ENCODE measurements at regions not wholly inside any gene's neighbourhood (a gene's known extent, or its start where the extent isn't known, plus 50 kb on each side); places are given as distances from the start of the nearest gene placed in this dataset.

DNA sequence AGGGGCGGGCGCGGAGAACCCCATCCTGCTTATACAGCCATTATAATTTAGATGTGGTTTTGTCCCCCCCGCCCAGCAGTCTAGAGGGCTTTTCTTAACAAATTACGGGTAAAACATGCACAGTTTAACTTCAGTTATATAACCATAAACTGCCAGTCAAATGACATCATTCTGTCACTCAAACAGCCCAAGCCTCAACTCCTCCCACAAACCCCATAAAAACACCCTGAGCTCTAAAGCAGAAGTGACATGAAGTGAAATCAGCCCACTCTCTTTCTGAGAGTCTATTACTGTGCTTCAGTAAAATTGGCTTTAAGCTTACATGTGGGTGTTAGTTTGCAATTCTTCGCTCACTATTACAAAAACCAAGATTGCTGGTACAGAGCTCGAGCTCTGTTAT lies 705.1 kb upstream of the GCFC2 start:
- no peak for TF ChIP-seq EZH2 (IDR thresholded peaks at IDR 0.05; ENCODE audit: low read length, missing control alignments)
- TF ChIP-seq, protein P1, sequence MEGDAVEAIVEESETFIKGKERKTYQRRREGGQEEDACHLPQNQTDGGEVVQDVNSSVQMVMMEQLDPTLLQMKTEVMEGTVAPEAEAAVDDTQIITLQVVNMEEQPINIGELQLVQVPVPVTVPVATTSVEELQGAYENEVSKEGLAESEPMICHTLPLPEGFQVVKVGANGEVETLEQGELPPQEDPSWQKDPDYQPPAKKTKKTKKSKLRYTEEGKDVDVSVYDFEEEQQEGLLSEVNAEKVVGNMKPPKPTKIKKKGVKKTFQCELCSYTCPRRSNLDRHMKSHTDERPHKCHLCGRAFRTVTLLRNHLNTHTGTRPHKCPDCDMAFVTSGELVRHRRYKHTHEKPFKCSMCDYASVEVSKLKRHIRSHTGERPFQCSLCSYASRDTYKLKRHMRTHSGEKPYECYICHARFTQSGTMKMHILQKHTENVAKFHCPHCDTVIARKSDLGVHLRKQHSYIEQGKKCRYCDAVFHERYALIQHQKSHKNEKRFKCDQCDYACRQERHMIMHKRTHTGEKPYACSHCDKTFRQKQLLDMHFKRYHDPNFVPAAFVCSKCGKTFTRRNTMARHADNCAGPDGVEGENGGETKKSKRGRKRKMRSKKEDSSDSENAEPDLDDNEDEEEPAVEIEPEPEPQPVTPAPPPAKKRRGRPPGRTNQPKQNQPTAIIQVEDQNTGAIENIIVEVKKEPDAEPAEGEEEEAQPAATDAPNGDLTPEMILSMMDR (conservative IDR thresholded peaks at IDR 0.05 in 1 of 2, IDR thresholded peaks at IDR 0.05 in 1 of 2; ENCODE audit: low read depth in 1 of 2, low read length in 2 of 2) = no peak
